Calu3 (cell line): ENCODE measurements at regions not wholly inside any gene's neighbourhood (a gene's known extent, or its start where the extent isn't known, plus 50 kb on each side); places are given as distances from the start of the nearest gene placed in this dataset.

Experiments
- BruUV-seq: library from RNA; stranded (reverse); fragments of 400-500 nt; replicated peaks from 2 replicates; lab custom pipeline; 2021; lab: Mats Ljungman, UMichigan
- CTCF ChIA-PET: fragments of 300-600 bp; sonication (Branson Sonifier 250); formaldehyde crosslinking; loops from one replicate; lab custom pipeline; 2022; ENCODE audit warnings: antibody characterized with exemption; lab: Charles Lee
- DNase-seq: peaks from one replicate; pipeline ENCODE4 v3.0.0; 2022
- H3K27ac Mint-ChIP-seq: one replicate; pipeline ENCODE4 v1.8.0; 2022; ENCODE audit warnings: mixed read lengths; ENCODE audit not compliant: unreplicated experiment
- H3K27me3 Mint-ChIP-seq: one replicate; pipeline ENCODE4 v1.8.0; 2022; ENCODE audit warnings: mixed read lengths; ENCODE audit not compliant: unreplicated experiment
- H3K36me3 Mint-ChIP-seq: one replicate; pipeline ENCODE4 v1.8.0; 2022; ENCODE audit warnings: mild to moderate bottlenecking, moderate library complexity, mixed read lengths; ENCODE audit not compliant: insufficient read depth, unreplicated experiment
- H3K4me1 Mint-ChIP-seq: one replicate; pipeline ENCODE4 v1.8.0; 2022; ENCODE audit warnings: mild to moderate bottlenecking, low read depth, mixed read lengths; ENCODE audit not compliant: unreplicated experiment
- H3K4me3 Mint-ChIP-seq: one replicate; pipeline ENCODE4 v1.8.0; 2022; ENCODE audit warnings: mild to moderate bottlenecking, low read depth, moderate library complexity, mixed read lengths; ENCODE audit not compliant: unreplicated experiment
- H3K9me3 Mint-ChIP-seq: one replicate; pipeline ENCODE4 v1.8.0; 2022; ENCODE audit warnings: low read depth, mixed read lengths; ENCODE audit not compliant: unreplicated experiment
- CTCF ChIP-seq: fragments of 200-600 bp; IDR thresholded peaks from one replicate; pipeline ENCODE4 v1.8.0; 2022; ENCODE audit warnings: antibody characterized with exemption; ENCODE audit not compliant: unreplicated experiment
- intact Hi-C: fragments of 100-400 bp; cut with micrococcal nuclease; formaldehyde crosslinking; loops from one replicate; pipeline ENCODE4 v1.10.0; 2022; ENCODE audit not compliant: unreplicated experiment

GRCh38 chr1:110779636-110780035 is 93.3 kb upstream of the CD53 start:
- DNase-seq, result no peak
- Mint-ChIP-seq H3K4me3 (no peak overlapping the region), H3K4me1 (no peaks in the 10 kb centered on the region), H3K27me3 (peaks cover 64% of the 10 kb centered on the region), H3K9me3 (no peaks in the 10 kb centered on the region), H3K27ac (no peak overlapping the region), H3K36me3 (no peaks in the 10 kb centered on the region)
- no peak for TF ChIP-seq CTCF
- no TSS peak for BruUV-seq
- CTCF ChIA-PET, result interaction anchor here (0.6 kb wide), 1 partner anchor 138 kb away, joined by 6 read pairs; no protein-coding TSS in a partner anchor
- intact Hi-C loops, result loop anchor here (2.0 to 5.0 kb wide), 3 partner anchors 149 to 255 kb away; no protein-coding TSS in a partner anchor

- intact Hi-C loops, result no loop called here
- DNase-seq, result no peak
- Mint-ChIP-seq H3K4me3 (no peak overlapping the region), H3K36me3 (no peaks in the 10 kb centered on the region), H3K27me3 (peaks cover 62% of the 10 kb centered on the region), H3K4me1 (no peaks in the 10 kb centered on the region), H3K27ac (no peak overlapping the region), H3K9me3 (no peaks in the 10 kb centered on the region)
- BruUV-seq, result no TSS peak
- no peak for TF ChIP-seq CTCF
- CTCF ChIA-PET, result no interaction called here
These were observed 94.1 kb upstream of the CD53 start for GRCh38 chr1:110778821-110779220.

- Mint-ChIP-seq H3K27ac (no peak overlapping the region), H3K27me3 (peaks cover 72% of the 10 kb centered on the region), H3K4me1 (no peaks in the 10 kb centered on the region), H3K4me3 (no peak overlapping the region), H3K36me3 (no peaks in the 10 kb centered on the region), H3K9me3 (peaks cover 4% of the 10 kb centered on the region)
- no TSS peak for BruUV-seq
- intact Hi-C loops, result no loop called here
- CTCF ChIA-PET, result no interaction called here
- TF ChIP-seq CTCF, result no peak
- DNase-seq, result no peak
These were observed 95.7 kb upstream of the CD53 start for GRCh38 chr1:110777228-110777627.

- peaks cover 4% of the 10 kb centered on the region for H3K9me3 Mint-ChIP-seq
- CTCF ChIA-PET, result no interaction called here
These were observed 98.5 kb upstream of the CD53 start for GRCh38 chr1:110774398-110774797.

More at GRCh38 chr1:110774398-110774797, 98.5 kb upstream of the CD53 start:
- no peak for DNase-seq
- TF ChIP-seq CTCF, result no peak
- intact Hi-C loops, result no loop called here
- H3K27me3 Mint-ChIP-seq, result peaks cover 67% of the 10 kb centered on the region
- BruUV-seq, result no TSS peak
- H3K4me1 Mint-ChIP-seq, result no peaks in the 10 kb centered on the region
- no peak overlapping the region for H3K27ac Mint-ChIP-seq
- H3K36me3 Mint-ChIP-seq, result no peaks in the 10 kb centered on the region
- no peak overlapping the region for H3K4me3 Mint-ChIP-seq
